ENCODE measurements at regions not wholly inside any gene's neighbourhood (a gene's known extent, or its start where the extent isn't known, plus 50 kb on each side); places are given as distances from the start of the nearest gene placed in this dataset.

GRCh38 chr3:168860028-168860427 is 764.3 kb upstream of the GOLIM4 start (continued):
- TF ChIP-seq AKNA (CRISPR knock-in tag; IDR thresholded peaks at IDR 0.05; ENCODE audit: borderline replicate concordance): no peak
- no peak for TF ChIP-seq RXRA (CRISPR knock-in tag; IDR thresholded peaks at IDR 0.05)
- TF ChIP-seq ZFP91 (CRISPR knock-in tag; IDR thresholded peaks at IDR 0.05; ENCODE audit: borderline replicate concordance): no peak
- TF ChIP-seq ZNF605 (CRISPR knock-in tag; IDR thresholded peaks at IDR 0.05): no peak
- no peak for TF ChIP-seq ZNF7 (CRISPR knock-in tag; IDR thresholded peaks at IDR 0.05)
- no peak for TF ChIP-seq ZKSCAN5 (CRISPR knock-in tag; IDR thresholded peaks at IDR 0.05)
- no peak for TF ChIP-seq ARID3A (IDR thresholded peaks at IDR 0.05; ENCODE audit: low read depth, low read length)
- no peak for TF ChIP-seq KDM4B (CRISPR knock-in tag; IDR thresholded peaks at IDR 0.05)
- no peak for TF ChIP-seq POGK (CRISPR knock-in tag; conservative IDR thresholded peaks at IDR 0.05)
- TF ChIP-seq CCAR2 (optimal IDR thresholded peaks at IDR 0.05; ENCODE audit: low read depth, low read length): no peak
- no peak for TF ChIP-seq STAG1 (CRISPR knock-in tag; IDR thresholded peaks at IDR 0.05)
- TF ChIP-seq ZNF761 (CRISPR knock-in tag; conservative IDR thresholded peaks at IDR 0.05): no peak
- TF ChIP-seq ZNF17 (CRISPR knock-in tag; IDR thresholded peaks at IDR 0.05): no peak
- TF ChIP-seq PAWR (CRISPR knock-in tag; IDR thresholded peaks at IDR 0.05; ENCODE audit: borderline replicate concordance): no peak
- TF ChIP-seq BRCA1 (CRISPR knock-in tag; IDR thresholded peaks at IDR 0.05): no peak
- TF ChIP-seq SCMH1 (CRISPR knock-in tag; IDR thresholded peaks at IDR 0.05; ENCODE audit: borderline replicate concordance): no peak
- no peak for TF ChIP-seq MAFK (conservative IDR thresholded peaks at IDR 0.05 in 1 of 2, IDR thresholded peaks at IDR 0.05 in 1 of 2; ENCODE audit: low read length in 2 of 2)
- TF ChIP-seq REL (CRISPR knock-in tag; conservative IDR thresholded peaks at IDR 0.05): no peak
- TF ChIP-seq SSRP1 (CRISPR knock-in tag; IDR thresholded peaks at IDR 0.05): no peak
